ENCODE measurements at regions not wholly inside any gene's neighbourhood (a gene's known extent, or its start where the extent isn't known, plus 50 kb on each side); places are given as distances from the start of the nearest gene placed in this dataset.

DNA sequence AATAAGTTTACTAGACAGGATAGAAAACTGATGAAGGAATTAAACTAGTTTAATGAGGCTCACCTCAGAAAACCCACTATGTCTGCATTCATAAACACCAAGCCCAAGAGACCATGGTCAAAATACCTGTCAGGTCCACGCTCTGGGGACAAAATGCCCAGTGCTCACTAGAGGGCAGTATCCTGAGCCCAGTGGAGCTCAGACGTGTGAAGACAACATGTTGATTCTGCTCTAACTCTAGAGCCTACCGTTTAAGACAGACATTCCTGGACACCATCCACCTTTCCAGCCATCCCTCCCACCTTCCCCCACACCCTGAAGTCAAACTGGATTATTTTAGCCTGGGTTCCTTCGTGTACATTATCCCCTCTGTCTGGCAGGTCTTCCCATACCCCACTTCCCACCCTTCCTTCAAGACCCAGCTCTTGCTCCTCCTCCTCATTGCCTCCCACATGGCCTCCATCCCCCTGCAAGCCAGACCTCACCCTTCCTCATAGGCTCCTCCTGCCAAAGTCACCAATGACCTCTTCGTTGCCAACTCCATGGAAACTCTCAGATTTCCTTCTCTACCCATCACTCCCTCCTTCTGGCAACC, 142.3 kb upstream of the FSTL4 start:
- WGBS = 43% methylated on average over 5 of the region's 5 CpGs
- H3K36me3 ChIP-seq = no peaks in the 10 kb centered on the region
- TF ChIP-seq, protein P1, sequence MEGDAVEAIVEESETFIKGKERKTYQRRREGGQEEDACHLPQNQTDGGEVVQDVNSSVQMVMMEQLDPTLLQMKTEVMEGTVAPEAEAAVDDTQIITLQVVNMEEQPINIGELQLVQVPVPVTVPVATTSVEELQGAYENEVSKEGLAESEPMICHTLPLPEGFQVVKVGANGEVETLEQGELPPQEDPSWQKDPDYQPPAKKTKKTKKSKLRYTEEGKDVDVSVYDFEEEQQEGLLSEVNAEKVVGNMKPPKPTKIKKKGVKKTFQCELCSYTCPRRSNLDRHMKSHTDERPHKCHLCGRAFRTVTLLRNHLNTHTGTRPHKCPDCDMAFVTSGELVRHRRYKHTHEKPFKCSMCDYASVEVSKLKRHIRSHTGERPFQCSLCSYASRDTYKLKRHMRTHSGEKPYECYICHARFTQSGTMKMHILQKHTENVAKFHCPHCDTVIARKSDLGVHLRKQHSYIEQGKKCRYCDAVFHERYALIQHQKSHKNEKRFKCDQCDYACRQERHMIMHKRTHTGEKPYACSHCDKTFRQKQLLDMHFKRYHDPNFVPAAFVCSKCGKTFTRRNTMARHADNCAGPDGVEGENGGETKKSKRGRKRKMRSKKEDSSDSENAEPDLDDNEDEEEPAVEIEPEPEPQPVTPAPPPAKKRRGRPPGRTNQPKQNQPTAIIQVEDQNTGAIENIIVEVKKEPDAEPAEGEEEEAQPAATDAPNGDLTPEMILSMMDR (IDR thresholded peaks at IDR 0.05) = peak in 3 of 4 experiments; percentile 18 to 35 (median 30)
- TF ChIP-seq POLR2AphosphoS5 (IDR thresholded peaks at IDR 0.05) (no peak), POLR2A (IDR thresholded peaks at IDR 0.05) (no peak)
- no peaks in the 10 kb centered on the region for H3K9me3 ChIP-seq
- intact Hi-C loops (cut with DNase I) = no loop called here
- no peaks in the 10 kb centered on the region for H3K27me3 ChIP-seq (replicated peaks; ENCODE audit: insufficient read depth)
- peak overlapping the region in 1 of 2 donors; percentile 44 for H3K27ac ChIP-seq
- DNase-seq (ENCODE audit: low spot score) = peak; percentile 24
- H3K4me1 ChIP-seq (replicated peaks) = no peaks in the 10 kb centered on the region
- no peak overlapping the region for H3K4me3 ChIP-seq

GRCh38 chr5:133753856-133754255, 141.5 kb upstream of the FSTL4 start:
- Histone ChIP-seq H3K4me1 (replicated peaks) (no peaks in the 10 kb centered on the region), H3K4me3 (no peak overlapping the region), H3K27ac (no peak overlapping the region), H3K27me3 (replicated peaks; ENCODE audit: insufficient read depth) (no peaks in the 10 kb centered on the region), H3K9me3 (no peaks in the 10 kb centered on the region), H3K36me3 (no peaks in the 10 kb centered on the region)
- intact Hi-C loops (cut with DNase I) = no loop called here
- WGBS = 61% methylated on average over 3 of the region's 3 CpGs
- DNase-seq (ENCODE audit: low spot score) = peak; percentile 20
- no peak for TF ChIP-seq POLR2A (IDR thresholded peaks at IDR 0.05)
- no peak for TF ChIP-seq POLR2AphosphoS5 (IDR thresholded peaks at IDR 0.05)
- TF ChIP-seq, protein P1 (IDR thresholded peaks at IDR 0.05) = no peak

DNA sequence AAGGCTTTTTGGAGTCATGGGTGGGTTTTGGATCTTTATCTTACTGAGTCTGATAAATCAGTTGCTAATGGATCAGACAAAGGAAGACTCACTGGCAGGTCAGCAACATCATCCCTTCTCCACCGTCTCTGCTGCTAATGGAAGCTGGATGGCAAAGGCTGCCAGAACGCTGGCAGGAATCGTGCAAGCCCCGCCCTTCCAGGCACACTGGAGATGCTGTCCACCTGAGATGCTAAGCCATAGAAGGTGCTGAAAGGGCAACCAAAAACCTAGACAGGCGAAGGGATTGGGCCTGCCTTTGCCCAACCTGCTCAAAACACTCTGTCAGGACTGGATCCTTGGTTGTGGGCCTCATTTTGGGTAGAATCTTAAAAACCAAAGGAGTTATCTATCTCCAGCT, 139.5 kb upstream of the FSTL4 start:
- Histone ChIP-seq H3K36me3 (no peaks in the 10 kb centered on the region), H3K27ac (no peak overlapping the region), H3K27me3 (replicated peaks; ENCODE audit: insufficient read depth) (no peaks in the 10 kb centered on the region), H3K4me1 (replicated peaks) (no peaks in the 10 kb centered on the region), H3K4me3 (no peak overlapping the region), H3K9me3 (no peaks in the 10 kb centered on the region)
- DNase-seq (ENCODE audit: low spot score) = no peak
- intact Hi-C loops (cut with DNase I) = no loop called here
- 91% methylated on average over 5 of the region's 5 CpGs for WGBS
- TF ChIP-seq POLR2AphosphoS5 (IDR thresholded peaks at IDR 0.05) (no peak), POLR2A (IDR thresholded peaks at IDR 0.05) (no peak)
- TF ChIP-seq, protein P1 (IDR thresholded peaks at IDR 0.05) = no peak

GRCh38 chr5:133751421-133751820, 139.1 kb upstream of the FSTL4 start:
- intact Hi-C loops (cut with DNase I) = no loop called here
- TF ChIP-seq POLR2A (IDR thresholded peaks at IDR 0.05) = no peak
- TF ChIP-seq POLR2AphosphoS5 (IDR thresholded peaks at IDR 0.05) = no peak
- Histone ChIP-seq H3K36me3 (no peaks in the 10 kb centered on the region), H3K27ac (no peak overlapping the region), H3K4me3 (no peak overlapping the region), H3K4me1 (replicated peaks) (no peaks in the 10 kb centered on the region), H3K9me3 (no peaks in the 10 kb centered on the region), H3K27me3 (replicated peaks; ENCODE audit: insufficient read depth) (no peaks in the 10 kb centered on the region)
- 74% methylated on average over 7 of the region's 7 CpGs for whole genome bisulfite sequencing
- no peak for DNase-seq (ENCODE audit: low spot score)

DNA sequence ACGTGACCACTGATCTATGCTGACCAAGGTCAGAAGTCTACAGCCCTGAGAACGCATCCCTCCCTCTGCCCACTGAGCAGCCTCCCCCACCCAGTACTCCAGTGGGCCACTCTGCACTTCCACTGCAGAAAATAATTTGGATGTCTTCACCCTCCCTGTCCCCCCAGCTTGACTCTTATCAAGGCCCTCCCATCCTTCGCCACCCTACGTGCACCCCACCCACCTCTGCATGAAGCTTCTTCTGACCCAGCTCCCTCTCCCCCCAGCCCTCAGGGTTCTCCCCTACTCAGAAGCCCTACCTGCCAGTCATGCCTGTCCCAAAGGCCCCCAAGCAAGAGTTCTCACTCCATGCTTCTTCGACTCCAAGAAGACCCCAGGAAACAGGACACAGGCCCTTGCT, 138.5 kb upstream of the FSTL4 start:
- intact Hi-C loops (cut with DNase I) = no loop called here
- WGBS = 90% methylated on average over 5 of the region's 5 CpGs
- no peak for TF ChIP-seq POLR2AphosphoS5 (IDR thresholded peaks at IDR 0.05)
- TF ChIP-seq, protein P1 (IDR thresholded peaks at IDR 0.05) = no peak
- no peak for TF ChIP-seq POLR2A (IDR thresholded peaks at IDR 0.05)
- Histone ChIP-seq H3K9me3 (no peaks in the 10 kb centered on the region), H3K36me3 (no peaks in the 10 kb centered on the region), H3K27ac (no peak overlapping the region), H3K4me3 (no peak overlapping the region), H3K27me3 (replicated peaks; ENCODE audit: insufficient read depth) (no peaks in the 10 kb centered on the region), H3K4me1 (replicated peaks) (no peaks in the 10 kb centered on the region)
- no peak for DNase-seq (ENCODE audit: low spot score)

Data from prostate gland (tissue), 2 donors.